Heart left ventricle (tissue), 13 donors: ENCODE measurements at regions not wholly inside any gene's neighbourhood (a gene's known extent, or its start where the extent isn't known, plus 50 kb on each side); places are given as distances from the start of the nearest gene placed in this dataset.

Experiments used
- POLR2A ChIP-seq, 2 donors: fragments of 450-650 bp; IDR thresholded peaks; one replicate each; pipeline ENCODE4 v1.6.1; 2017; ENCODE audit warnings: antibody characterized with exemption in 2 of 2, mild to moderate bottlenecking in 2 of 2, moderate library complexity in 2 of 2
- TF ChIP-seq, protein P1 (sequence below), 12 donors: fragments of 200-600 bp; sonication (generic) in 4 of 12; IDR thresholded peaks; one replicate each; pipeline versions ENCODE4 v1.5.0 to v1.8.0; 2018 to 2022; ENCODE audit warnings: antibody characterized with exemption in 12 of 12, mild to moderate bottlenecking in 5 of 12
- donor health status: ischemic (EF 13 %, LVEDD 7.1; RV severe dilation, severe dysfunction).
- donor health status: DM: no; HTN: yes; CAD: no.
- donor health status: DM: no; HTN: no; CAD: no.
- donor health status: ischemic (EF 25% LVEDD 6.9; RV normal size, moderate dysfunction).
- donor health status: ischemic (EF 25% LVEDD 5.7; RV mildly dilated, moderate dysfunction).
- donor health status: ischemic (EF 35%, LVEDD 5.7; RV mildly dilated, moderate dysfunction).
- donor health status: nonischemic (EF 11% LVEDD 7.7; RV severe dilation, severe dysfunction).
- donor health status: DM: yes; HTN: yes; CAD: no.
- donor health status: PGD.
- donor health status: ischemic (EF 29% LVEDD 5.4; RV normal size, mild dysfunction).
- donor health status: nonischemic (EF 23%, LVEDD 6.1; RV moderate dilation, normal function).

DNA sequence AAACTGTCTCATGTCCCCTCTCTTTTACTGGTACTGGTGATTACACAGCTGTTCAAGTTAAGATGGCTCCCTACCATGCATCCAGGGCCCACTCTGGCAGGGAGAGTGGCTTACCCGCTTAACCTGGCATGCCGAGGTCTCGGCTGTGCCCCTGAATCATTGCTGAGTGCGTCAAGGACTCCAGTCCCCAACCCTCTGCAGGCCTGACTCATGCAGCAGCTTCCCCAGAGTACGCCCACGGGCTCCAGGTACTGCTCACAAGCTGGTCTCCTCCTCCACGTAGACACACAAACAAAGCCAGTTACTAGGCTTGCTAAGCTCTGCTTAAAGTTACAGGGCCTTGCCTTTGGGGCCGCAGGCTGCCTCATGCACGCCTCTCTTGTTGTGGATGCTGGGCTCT is 447.4 kb downstream of the COG6 start:
- no peak for TF ChIP-seq POLR2A (IDR thresholded peaks at IDR 0.05)
- TF ChIP-seq, protein P1, sequence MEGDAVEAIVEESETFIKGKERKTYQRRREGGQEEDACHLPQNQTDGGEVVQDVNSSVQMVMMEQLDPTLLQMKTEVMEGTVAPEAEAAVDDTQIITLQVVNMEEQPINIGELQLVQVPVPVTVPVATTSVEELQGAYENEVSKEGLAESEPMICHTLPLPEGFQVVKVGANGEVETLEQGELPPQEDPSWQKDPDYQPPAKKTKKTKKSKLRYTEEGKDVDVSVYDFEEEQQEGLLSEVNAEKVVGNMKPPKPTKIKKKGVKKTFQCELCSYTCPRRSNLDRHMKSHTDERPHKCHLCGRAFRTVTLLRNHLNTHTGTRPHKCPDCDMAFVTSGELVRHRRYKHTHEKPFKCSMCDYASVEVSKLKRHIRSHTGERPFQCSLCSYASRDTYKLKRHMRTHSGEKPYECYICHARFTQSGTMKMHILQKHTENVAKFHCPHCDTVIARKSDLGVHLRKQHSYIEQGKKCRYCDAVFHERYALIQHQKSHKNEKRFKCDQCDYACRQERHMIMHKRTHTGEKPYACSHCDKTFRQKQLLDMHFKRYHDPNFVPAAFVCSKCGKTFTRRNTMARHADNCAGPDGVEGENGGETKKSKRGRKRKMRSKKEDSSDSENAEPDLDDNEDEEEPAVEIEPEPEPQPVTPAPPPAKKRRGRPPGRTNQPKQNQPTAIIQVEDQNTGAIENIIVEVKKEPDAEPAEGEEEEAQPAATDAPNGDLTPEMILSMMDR (IDR thresholded peaks at IDR 0.05), result no peak
